ENCODE measurements at regions not wholly inside any gene's neighbourhood (a gene's known extent, or its start where the extent isn't known, plus 50 kb on each side); places are given as distances from the start of the nearest gene placed in this dataset.
"Not testable (repeated sequence)": the region's sequence is repeated elsewhere in the genome, so short reads cannot be mapped to it uniquely, and the experiment has no call there.

GRCh38 chr20:57990396-57990987, 238.0 kb downstream of the ANKRD60 start:
- intact Hi-C loops (cut with micrococcal nuclease), result no loop called here
- no peak overlapping the region for H3K4me3 Mint-ChIP-seq
- H3K27ac Mint-ChIP-seq, result no peak overlapping the region
- H3K36me3 Mint-ChIP-seq (ENCODE audit: low read depth), result no peaks in the 10 kb centered on the region
- no peaks in the 10 kb centered on the region for H3K9me3 Mint-ChIP-seq
- no peaks in the 10 kb centered on the region for H3K4me1 Mint-ChIP-seq (ENCODE audit: low read depth)
- no peak for DNase-seq (ENCODE audit: low spot score)
- peaks cover 4% of the 10 kb centered on the region for H3K27me3 Mint-ChIP-seq (ENCODE audit: insufficient read depth)

GRCh38 chr20:57988828-57989227, 239.6 kb downstream of the ANKRD60 start:
- Mint-ChIP-seq H3K9me3 (no peaks in the 10 kb centered on the region), H3K27me3 (ENCODE audit: insufficient read depth) (peaks cover 4% of the 10 kb centered on the region), H3K36me3 (ENCODE audit: low read depth) (no peaks in the 10 kb centered on the region), H3K4me1 (ENCODE audit: low read depth) (no peaks in the 10 kb centered on the region), H3K27ac (no peak overlapping the region), H3K4me3 (no peak overlapping the region)
- DNase-seq (ENCODE audit: low spot score), result no peak
- intact Hi-C loops (cut with micrococcal nuclease), result no loop called here

GRCh38 chr20:57988422-57988821, 240.0 kb downstream of the ANKRD60 start:
- H3K27me3 Mint-ChIP-seq (ENCODE audit: insufficient read depth), result peaks cover 4% of the 10 kb centered on the region
- H3K4me3 Mint-ChIP-seq, result no peak overlapping the region
- intact Hi-C loops (cut with micrococcal nuclease), result no loop called here
- no peaks in the 10 kb centered on the region for H3K9me3 Mint-ChIP-seq
- H3K36me3 Mint-ChIP-seq (ENCODE audit: low read depth), result no peaks in the 10 kb centered on the region
- H3K27ac Mint-ChIP-seq, result no peak overlapping the region
- DNase-seq (ENCODE audit: low spot score), result no peak
- no peaks in the 10 kb centered on the region for H3K4me1 Mint-ChIP-seq (ENCODE audit: low read depth)

GRCh38 chr20:57987659-57988058, 240.8 kb downstream of the ANKRD60 start:
- Mint-ChIP-seq H3K27ac (no peak overlapping the region), H3K27me3 (ENCODE audit: insufficient read depth) (peaks cover 4% of the 10 kb centered on the region), H3K4me1 (ENCODE audit: low read depth) (no peaks in the 10 kb centered on the region), H3K9me3 (no peaks in the 10 kb centered on the region), H3K36me3 (ENCODE audit: low read depth) (no peaks in the 10 kb centered on the region), H3K4me3 (no peak overlapping the region)
- intact Hi-C loops (cut with micrococcal nuclease), result no loop called here
- no peak for DNase-seq (ENCODE audit: low spot score)

- no peaks in the 10 kb centered on the region for H3K36me3 Mint-ChIP-seq (ENCODE audit: low read depth)
- no peaks in the 10 kb centered on the region for H3K4me1 Mint-ChIP-seq (ENCODE audit: low read depth)
- H3K9me3 Mint-ChIP-seq, result no peaks in the 10 kb centered on the region
- H3K27ac Mint-ChIP-seq, result no peak overlapping the region
- H3K27me3 Mint-ChIP-seq (ENCODE audit: insufficient read depth), result peaks cover 2% of the 10 kb centered on the region
- intact Hi-C loops (cut with micrococcal nuclease), result no loop called here
- no peak for DNase-seq (ENCODE audit: low spot score)
- H3K4me3 Mint-ChIP-seq, result no peak overlapping the region
Measured at GRCh38 chr20:57986666-57987065, 241.8 kb downstream of the ANKRD60 start.

- no peak overlapping the region for H3K4me3 Mint-ChIP-seq
- intact Hi-C loops (cut with micrococcal nuclease), result no loop called here
- no peak for DNase-seq (ENCODE audit: low spot score)
- H3K27me3 Mint-ChIP-seq (ENCODE audit: insufficient read depth), result peaks cover 2% of the 10 kb centered on the region
- no peaks in the 10 kb centered on the region for H3K9me3 Mint-ChIP-seq
- H3K36me3 Mint-ChIP-seq (ENCODE audit: low read depth), result no peaks in the 10 kb centered on the region
- H3K27ac Mint-ChIP-seq, result no peak overlapping the region
- H3K4me1 Mint-ChIP-seq (ENCODE audit: low read depth), result no peaks in the 10 kb centered on the region
Measured at GRCh38 chr20:57985278-57985677, 243.2 kb downstream of the ANKRD60 start.

GRCh38 chr20:57983082-57983481, 245.4 kb downstream of the ANKRD60 start:
- no peaks in the 10 kb centered on the region for H3K36me3 Mint-ChIP-seq (ENCODE audit: low read depth)
- no peaks in the 10 kb centered on the region for H3K9me3 Mint-ChIP-seq
- no peaks in the 10 kb centered on the region for H3K4me1 Mint-ChIP-seq (ENCODE audit: low read depth)
- H3K4me3 Mint-ChIP-seq, result no peak overlapping the region
- no peak overlapping the region for H3K27ac Mint-ChIP-seq
- intact Hi-C loops (cut with micrococcal nuclease), result no loop called here
- peaks cover 2% of the 10 kb centered on the region for H3K27me3 Mint-ChIP-seq (ENCODE audit: insufficient read depth)
- DNase-seq (ENCODE audit: low spot score), result no peak

- no peaks in the 10 kb centered on the region for H3K36me3 Mint-ChIP-seq (ENCODE audit: low read depth)
- H3K27ac Mint-ChIP-seq, result no peak overlapping the region
- DNase-seq (ENCODE audit: low spot score), result no peak
- H3K27me3 Mint-ChIP-seq (ENCODE audit: insufficient read depth), result no peaks in the 10 kb centered on the region
- no peaks in the 10 kb centered on the region for H3K4me1 Mint-ChIP-seq (ENCODE audit: low read depth)
- H3K4me3 Mint-ChIP-seq, result no peak overlapping the region
- intact Hi-C loops (cut with micrococcal nuclease), result no loop called here
- H3K9me3 Mint-ChIP-seq, result no peaks in the 10 kb centered on the region
Measured at GRCh38 chr20:57980506-57980905, 247.9 kb downstream of the ANKRD60 start.

- Mint-ChIP-seq H3K4me1 (ENCODE audit: low read depth) (no peaks in the 10 kb centered on the region), H3K4me3 (no peak overlapping the region), H3K9me3 (no peaks in the 10 kb centered on the region), H3K27ac (no peak overlapping the region), H3K36me3 (ENCODE audit: low read depth) (no peaks in the 10 kb centered on the region), H3K27me3 (ENCODE audit: insufficient read depth) (no peaks in the 10 kb centered on the region)
- no peak for DNase-seq (ENCODE audit: low spot score)
- intact Hi-C loops (cut with micrococcal nuclease), result no loop called here
Measured at GRCh38 chr20:57977569-57977968, 250.9 kb downstream of the ANKRD60 start.

- Mint-ChIP-seq H3K9me3 (no peaks in the 10 kb centered on the region), H3K4me1 (ENCODE audit: low read depth) (no peaks in the 10 kb centered on the region), H3K27me3 (ENCODE audit: insufficient read depth) (no peaks in the 10 kb centered on the region), H3K27ac (no peak overlapping the region), H3K36me3 (ENCODE audit: low read depth) (no peaks in the 10 kb centered on the region), H3K4me3 (no peak overlapping the region)
- DNase-seq (ENCODE audit: low spot score), result no peak
- intact Hi-C loops (cut with micrococcal nuclease), result no loop called here
Measured at GRCh38 chr20:57977141-57977540, 251.3 kb downstream of the ANKRD60 start.

- Mint-ChIP-seq H3K27ac (no peak overlapping the region), H3K4me1 (ENCODE audit: low read depth) (no peaks in the 10 kb centered on the region), H3K27me3 (ENCODE audit: insufficient read depth) (no peaks in the 10 kb centered on the region)
Measured at GRCh38 chr20:57974863-57975262, 253.6 kb downstream of the ANKRD60 start.

GRCh38 chr20:57973886-57974285, 254.6 kb downstream of the ANKRD60 start:
- Mint-ChIP-seq H3K4me3 (no peak overlapping the region), H3K27me3 (ENCODE audit: insufficient read depth) (no peaks in the 10 kb centered on the region), H3K4me1 (ENCODE audit: low read depth) (no peaks in the 10 kb centered on the region), H3K36me3 (ENCODE audit: low read depth) (no peaks in the 10 kb centered on the region), H3K27ac (no peak overlapping the region), H3K9me3 (no peaks in the 10 kb centered on the region)
- no peak for DNase-seq (ENCODE audit: low spot score)
- intact Hi-C loops (cut with micrococcal nuclease), result no loop called here

More at GRCh38 chr20:57974863-57975262, 253.6 kb downstream of the ANKRD60 start:
- no peaks in the 10 kb centered on the region for H3K9me3 Mint-ChIP-seq
- no peak overlapping the region for H3K4me3 Mint-ChIP-seq
- intact Hi-C loops (cut with micrococcal nuclease), result no loop called here
- no peak for DNase-seq (ENCODE audit: low spot score)
- H3K36me3 Mint-ChIP-seq (ENCODE audit: low read depth), result no peaks in the 10 kb centered on the region

GRCh38 chr20:57971583-57971982, 256.9 kb downstream of the ANKRD60 start:
- H3K9me3 Mint-ChIP-seq; H3K27me3 Mint-ChIP-seq (ENCODE audit: insufficient read depth); H3K36me3 Mint-ChIP-seq (ENCODE audit: low read depth); H3K4me1 Mint-ChIP-seq (ENCODE audit: low read depth); H3K4me3 Mint-ChIP-seq; intact Hi-C loops (cut with micrococcal nuclease); DNase-seq (ENCODE audit: low spot score); H3K27ac Mint-ChIP-seq: not testable (repeated sequence)

GRCh38 chr20:57970856-57971255, 257.6 kb downstream of the ANKRD60 start:
- Mint-ChIP-seq H3K36me3 (ENCODE audit: low read depth) (no peaks in the 10 kb centered on the region), H3K4me3 (no peak overlapping the region), H3K27ac (no peak overlapping the region), H3K4me1 (ENCODE audit: low read depth) (no peaks in the 10 kb centered on the region), H3K9me3 (no peaks in the 10 kb centered on the region), H3K27me3 (ENCODE audit: insufficient read depth) (peaks cover 3% of the 10 kb centered on the region)
- no peak for DNase-seq (ENCODE audit: low spot score)
- intact Hi-C loops (cut with micrococcal nuclease), result no loop called here
